PFSK-1 (cell line): ENCODE measurements at regions not wholly inside any gene's neighbourhood (a gene's known extent, or its start where the extent isn't known, plus 50 kb on each side); places are given as distances from the start of the nearest gene placed in this dataset.

Source experiments
- POLR2AphosphoS5 ChIP-seq: IDR thresholded peaks from 2 replicates; pipeline ENCODE4 v1.6.1; 2012; ENCODE audit warnings: low read depth, mild to moderate bottlenecking, control low read depth, low read length, moderate library complexity
- REST ChIP-seq, 2 experiments: IDR thresholded peaks; 2 replicates each; pipeline versions ENCODE4 v1.6.1 to v1.8.0; 2011 to 2012; ENCODE audit warnings: low read depth in 2 of 2, low read length in 2 of 2, control low read depth in 1 of 2, inconsistent platforms in 1 of 2, mild to moderate bottlenecking in 1 of 2, moderate library complexity in 1 of 2; ENCODE audit not compliant: insufficient read depth in 1 of 2

GRCh38 chr13:76630629-76631230, 255.5 kb downstream of the KCTD12 start:
- TF ChIP-seq POLR2AphosphoS5 (no peak), REST (IDR thresholded peaks at IDR 0.05; ENCODE audit: insufficient read depth in 1 of 2, low read depth in 2 of 2, low read length in 2 of 2) (no peak)
